ENCODE measurements at regions not wholly inside any gene's neighbourhood (a gene's known extent, or its start where the extent isn't known, plus 50 kb on each side); places are given as distances from the start of the nearest gene placed in this dataset.

GRCh38 chr3:117910820-117911521 lies 1123.7 kb downstream of the IGSF11 start:
- H3K36me3 ChIP-seq (ENCODE audit: insufficient read depth in 1 of 2, low read depth in 1 of 2) = no peaks in the 10 kb centered on the region
- WGBS, 3 donors = 40 to 50% (median 49%) methylated on average over 3 of the region's 3 CpGs
- intact Hi-C loops (cut with DNase I) = no loop called here

GRCh38 chr3:117912352-117912751 lies 1122.3 kb downstream of the IGSF11 start:
- intact Hi-C loops (cut with DNase I) = no loop called here
- Histone ChIP-seq H3K4me1 (no peaks in the 10 kb centered on the region), H3K9me3 (no peaks in the 10 kb centered on the region), H3K4me3 (no peak overlapping the region), H3K27me3 (ENCODE audit: insufficient read depth in 3 of 3, low read length in 2 of 3) (peaks cover 0 to 3% (median 0%) of the 10 kb centered on the region in 3 donors), H3K27ac (no peak overlapping the region), H3K36me3 (ENCODE audit: insufficient read depth in 1 of 2, low read depth in 1 of 2) (no peaks in the 10 kb centered on the region)
- TF ChIP-seq, protein P1, sequence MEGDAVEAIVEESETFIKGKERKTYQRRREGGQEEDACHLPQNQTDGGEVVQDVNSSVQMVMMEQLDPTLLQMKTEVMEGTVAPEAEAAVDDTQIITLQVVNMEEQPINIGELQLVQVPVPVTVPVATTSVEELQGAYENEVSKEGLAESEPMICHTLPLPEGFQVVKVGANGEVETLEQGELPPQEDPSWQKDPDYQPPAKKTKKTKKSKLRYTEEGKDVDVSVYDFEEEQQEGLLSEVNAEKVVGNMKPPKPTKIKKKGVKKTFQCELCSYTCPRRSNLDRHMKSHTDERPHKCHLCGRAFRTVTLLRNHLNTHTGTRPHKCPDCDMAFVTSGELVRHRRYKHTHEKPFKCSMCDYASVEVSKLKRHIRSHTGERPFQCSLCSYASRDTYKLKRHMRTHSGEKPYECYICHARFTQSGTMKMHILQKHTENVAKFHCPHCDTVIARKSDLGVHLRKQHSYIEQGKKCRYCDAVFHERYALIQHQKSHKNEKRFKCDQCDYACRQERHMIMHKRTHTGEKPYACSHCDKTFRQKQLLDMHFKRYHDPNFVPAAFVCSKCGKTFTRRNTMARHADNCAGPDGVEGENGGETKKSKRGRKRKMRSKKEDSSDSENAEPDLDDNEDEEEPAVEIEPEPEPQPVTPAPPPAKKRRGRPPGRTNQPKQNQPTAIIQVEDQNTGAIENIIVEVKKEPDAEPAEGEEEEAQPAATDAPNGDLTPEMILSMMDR (IDR thresholded peaks at IDR 0.05) = no peak
- DNase-seq (no peak), ATAC-seq (no peak)
- 89 to 95% (median 90%) methylated on average over 2 of the region's 2 CpGs for WGBS, 3 donors

More at GRCh38 chr3:117910820-117911521, 1123.7 kb downstream of the IGSF11 start:
- DNase-seq (no peak), ATAC-seq (no peak)
- H3K9me3 ChIP-seq = no peaks in the 10 kb centered on the region
- TF ChIP-seq, protein P1 (IDR thresholded peaks at IDR 0.05) = no peak
- H3K4me3 ChIP-seq = no peak overlapping the region
- peaks cover 0 to 3% (median 0%) of the 10 kb centered on the region in 3 donors for H3K27me3 ChIP-seq (ENCODE audit: insufficient read depth in 3 of 3, low read length in 2 of 3)
- no peaks in the 10 kb centered on the region for H3K4me1 ChIP-seq
- no peak overlapping the region for H3K27ac ChIP-seq

DNA sequence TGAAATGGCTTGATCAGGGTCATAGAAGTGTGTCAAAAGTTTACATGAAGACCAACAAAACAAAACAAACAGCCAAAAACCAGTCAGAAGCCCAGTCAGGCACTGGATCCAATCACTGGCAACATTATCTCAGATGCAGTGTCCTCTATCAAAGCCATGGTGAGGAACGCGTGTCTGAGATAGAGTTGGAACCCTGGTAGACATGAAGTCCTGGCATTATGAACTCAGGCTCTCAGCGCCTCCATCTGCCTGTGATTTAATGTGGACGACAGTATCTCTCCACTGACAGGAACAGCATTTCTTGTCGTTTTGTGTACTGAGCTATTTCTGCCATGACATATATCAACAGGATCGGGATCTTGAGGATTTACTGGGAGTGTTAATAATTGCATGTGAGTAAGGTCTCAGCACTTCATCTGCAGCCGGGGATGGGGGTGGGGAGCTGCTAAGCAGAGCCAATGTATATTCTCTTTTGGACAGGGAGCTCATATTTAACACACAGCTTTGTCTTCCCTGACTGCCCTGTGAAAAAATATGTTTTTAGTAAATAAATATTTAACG lies 1120.0 kb downstream of the IGSF11 start:
- Histone ChIP-seq H3K9me3 (no peaks in the 10 kb centered on the region), H3K4me1 (no peaks in the 10 kb centered on the region), H3K27ac (no peak overlapping the region), H3K27me3 (ENCODE audit: insufficient read depth in 3 of 3, low read length in 2 of 3) (peaks cover 0 to 3% (median 0%) of the 10 kb centered on the region in 3 donors), H3K36me3 (ENCODE audit: insufficient read depth in 1 of 2, low read depth in 1 of 2) (no peaks in the 10 kb centered on the region), H3K4me3 (no peak overlapping the region)
- 63 to 69% (median 64%) methylated on average over 8 of the region's 8 CpGs for WGBS, 3 donors
- DNase-seq = no peak
- intact Hi-C loops (cut with DNase I) = no loop called here
- TF ChIP-seq, protein P1 (IDR thresholded peaks at IDR 0.05) = no peak
- ATAC-seq = no peak

- intact Hi-C loops (cut with DNase I) = no loop called here
- DNase-seq (no peak), ATAC-seq (no peak)
- peaks cover 0 to 3% (median 0%) of the 10 kb centered on the region in 3 donors for H3K27me3 ChIP-seq (ENCODE audit: insufficient read depth in 3 of 3, low read length in 2 of 3)
- no peak overlapping the region for H3K4me3 ChIP-seq
- H3K4me1 ChIP-seq = no peaks in the 10 kb centered on the region
- no peaks in the 10 kb centered on the region for H3K9me3 ChIP-seq
- WGBS, 3 donors = 87 to 91% (median 89%) methylated on average over 2 of the region's 2 CpGs
- H3K27ac ChIP-seq = no peak overlapping the region
- no peaks in the 10 kb centered on the region for H3K36me3 ChIP-seq (ENCODE audit: insufficient read depth in 1 of 2, low read depth in 1 of 2)
- TF ChIP-seq, protein P1 (IDR thresholded peaks at IDR 0.05) = no peak
Observed at GRCh38 chr3:117916839-117917238, 1117.8 kb downstream of the IGSF11 start.
